ENCODE measurements at regions not wholly inside any gene's neighbourhood (a gene's known extent, or its start where the extent isn't known, plus 50 kb on each side); places are given as distances from the start of the nearest gene placed in this dataset.

DNA sequence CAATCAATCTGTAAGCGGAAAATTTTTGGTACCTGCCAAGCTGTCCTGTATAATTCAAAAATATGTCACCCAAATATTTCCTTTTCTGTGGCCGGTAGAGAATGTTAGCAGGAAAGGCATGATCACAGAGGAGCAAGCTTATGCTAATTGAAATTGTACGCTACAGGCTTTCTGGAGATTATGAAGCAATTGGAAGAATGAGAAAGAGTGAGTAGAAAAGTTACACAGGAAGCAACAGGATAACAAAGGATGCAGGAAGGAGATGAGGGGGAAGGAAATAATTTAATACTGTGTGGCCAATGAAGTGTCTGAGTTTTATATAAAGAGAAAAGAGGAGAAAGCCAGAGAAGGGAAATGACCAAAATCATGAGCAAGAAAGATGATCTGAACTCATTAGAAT, 627.2 kb upstream of the STXBP6 start:
- Histone ChIP-seq H4K20me1 (replicated peaks; ENCODE audit: control insufficient read depth, extremely low read depth, insufficient read depth, low read length) (no peaks in the 10 kb centered on the region), H3K9me3 (replicated peaks; ENCODE audit: control insufficient read depth, insufficient read depth, low read length) (no peaks in the 10 kb centered on the region), H3K4me3 (replicated peaks in 1 of 3; ENCODE audit: insufficient read depth in 1 of 3, low read depth in 1 of 3, low read length in 3 of 3) (no peak overlapping the region), H3K4me1 (ENCODE audit: control insufficient read depth, extremely low read depth, insufficient read depth, low read length) (no peaks in the 10 kb centered on the region), H3K79me2 (ENCODE audit: control insufficient read depth, insufficient read depth, low read length) (no peaks in the 10 kb centered on the region), H3K9me1 (replicated peaks; ENCODE audit: control insufficient read depth, extremely low read depth, insufficient read depth, low read length) (no peaks in the 10 kb centered on the region), H3K36me3 (ENCODE audit: control insufficient read depth in 2 of 2, extremely low read depth in 1 of 2, insufficient read depth in 2 of 2, low read length in 2 of 2) (no peaks in the 10 kb centered on the region), H3K4me2 (ENCODE audit: insufficient read depth, low read length) (no peak overlapping the region), H2AFZ (ENCODE audit: low read depth, low read length) (no peak overlapping the region), H3K27me3 (ENCODE audit: control insufficient read depth in 2 of 2, insufficient read depth in 2 of 2, low read length in 2 of 2) (no peaks in the 10 kb centered on the region), H3K9ac (replicated peaks; ENCODE audit: extremely low read depth, insufficient read depth, low read length) (no peak overlapping the region), H3K27ac (ENCODE audit: insufficient read depth, low read depth, low read length) (no peak overlapping the region)
- TF ChIP-seq MYC (IDR thresholded peaks at IDR 0.05; ENCODE audit: low read depth, low read length) = no peak
- TF ChIP-seq, protein P1, sequence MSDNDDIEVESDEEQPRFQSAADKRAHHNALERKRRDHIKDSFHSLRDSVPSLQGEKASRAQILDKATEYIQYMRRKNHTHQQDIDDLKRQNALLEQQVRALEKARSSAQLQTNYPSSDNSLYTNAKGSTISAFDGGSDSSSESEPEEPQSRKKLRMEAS (IDR thresholded peaks at IDR 0.05; ENCODE audit: insufficient read depth, insufficient read length) = no peak
- TF ChIP-seq GATA2 (IDR thresholded peaks at IDR 0.05; ENCODE audit: insufficient read depth, insufficient read length, low read depth, low read length) = no peak
- FAIRE-seq = no peak
- DNase-seq (ENCODE audit: low read depth, low spot score) = no peak
- BruUV-seq (replicated peaks) = no TSS peak
- ChIA-PET CTCF (no interaction called here), POLR2A (no interaction called here)
- intact Hi-C loops (cut with micrococcal nuclease) (no loop called here), dilution Hi-C loops (cut with MboI; ENCODE audit: extremely low pct_ligation_motif_present, low sequenced_read_pairs) (no loop called here)

DNA sequence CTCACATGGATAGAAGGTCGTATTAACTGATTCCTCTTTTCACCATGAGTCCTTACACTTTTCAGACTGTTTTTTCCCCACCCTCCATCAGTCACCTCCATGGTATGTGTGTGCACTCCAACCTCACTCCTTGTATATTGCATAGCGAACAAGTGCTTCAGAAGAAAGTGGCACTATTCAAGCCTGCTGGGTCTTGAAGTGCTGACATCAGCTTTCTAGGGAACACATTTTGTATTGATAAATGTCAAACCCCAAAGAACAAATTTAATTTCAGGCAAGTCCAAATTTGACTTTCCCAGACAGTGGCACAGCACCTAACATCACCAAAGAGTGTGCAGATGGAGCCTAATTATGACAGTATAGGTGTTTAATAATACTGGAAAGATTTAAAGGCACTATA, 617.4 kb upstream of the STXBP6 start:
- no peak for DNase-seq (ENCODE audit: low read depth, low spot score)
- no peaks in the 10 kb centered on the region for H3K27me3 ChIP-seq (ENCODE audit: control insufficient read depth in 2 of 2, insufficient read depth in 2 of 2, low read length in 2 of 2)
- BruUV-seq (replicated peaks) = no TSS peak
- H4K20me1 ChIP-seq (replicated peaks; ENCODE audit: control insufficient read depth, extremely low read depth, insufficient read depth, low read length) = no peaks in the 10 kb centered on the region
- H3K36me3 ChIP-seq (ENCODE audit: control insufficient read depth in 2 of 2, extremely low read depth in 1 of 2, insufficient read depth in 2 of 2, low read length in 2 of 2) = no peaks in the 10 kb centered on the region
- TF ChIP-seq, protein P2, sequence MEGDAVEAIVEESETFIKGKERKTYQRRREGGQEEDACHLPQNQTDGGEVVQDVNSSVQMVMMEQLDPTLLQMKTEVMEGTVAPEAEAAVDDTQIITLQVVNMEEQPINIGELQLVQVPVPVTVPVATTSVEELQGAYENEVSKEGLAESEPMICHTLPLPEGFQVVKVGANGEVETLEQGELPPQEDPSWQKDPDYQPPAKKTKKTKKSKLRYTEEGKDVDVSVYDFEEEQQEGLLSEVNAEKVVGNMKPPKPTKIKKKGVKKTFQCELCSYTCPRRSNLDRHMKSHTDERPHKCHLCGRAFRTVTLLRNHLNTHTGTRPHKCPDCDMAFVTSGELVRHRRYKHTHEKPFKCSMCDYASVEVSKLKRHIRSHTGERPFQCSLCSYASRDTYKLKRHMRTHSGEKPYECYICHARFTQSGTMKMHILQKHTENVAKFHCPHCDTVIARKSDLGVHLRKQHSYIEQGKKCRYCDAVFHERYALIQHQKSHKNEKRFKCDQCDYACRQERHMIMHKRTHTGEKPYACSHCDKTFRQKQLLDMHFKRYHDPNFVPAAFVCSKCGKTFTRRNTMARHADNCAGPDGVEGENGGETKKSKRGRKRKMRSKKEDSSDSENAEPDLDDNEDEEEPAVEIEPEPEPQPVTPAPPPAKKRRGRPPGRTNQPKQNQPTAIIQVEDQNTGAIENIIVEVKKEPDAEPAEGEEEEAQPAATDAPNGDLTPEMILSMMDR (IDR thresholded peaks at IDR 0.05; ENCODE audit: extremely low read depth in 1 of 2, insufficient read depth in 1 of 2, low read depth in 1 of 2, low read length in 2 of 2) = no peak
- intact Hi-C loops (cut with micrococcal nuclease) = no loop called here
- no peaks in the 10 kb centered on the region for H3K9me1 ChIP-seq (replicated peaks; ENCODE audit: control insufficient read depth, extremely low read depth, insufficient read depth, low read length)
- no peak overlapping the region for H3K4me3 ChIP-seq (replicated peaks in 1 of 3; ENCODE audit: insufficient read depth in 1 of 3, low read depth in 1 of 3, low read length in 3 of 3)
- no peak for FAIRE-seq
- ChIA-PET CTCF (no interaction called here), POLR2A (no interaction called here)
- no peak overlapping the region for H2AFZ ChIP-seq (ENCODE audit: low read depth, low read length)
- peaks cover 4% of the 10 kb centered on the region for H3K9me3 ChIP-seq (replicated peaks; ENCODE audit: control insufficient read depth, insufficient read depth, low read length)
- H3K27ac ChIP-seq (ENCODE audit: insufficient read depth, low read depth, low read length) = no peak overlapping the region
- dilution Hi-C loops (cut with MboI; ENCODE audit: extremely low pct_ligation_motif_present, low sequenced_read_pairs) = no loop called here
- no peaks in the 10 kb centered on the region for H3K79me2 ChIP-seq (ENCODE audit: control insufficient read depth, insufficient read depth, low read length)
- no peak overlapping the region for H3K9ac ChIP-seq (replicated peaks; ENCODE audit: extremely low read depth, insufficient read depth, low read length)
- H3K4me2 ChIP-seq (ENCODE audit: insufficient read depth, low read length) = no peak overlapping the region
- H3K4me1 ChIP-seq (ENCODE audit: control insufficient read depth, extremely low read depth, insufficient read depth, low read length) = no peaks in the 10 kb centered on the region
